ENCODE measurements at regions not wholly inside any gene's neighbourhood (a gene's known extent, or its start where the extent isn't known, plus 50 kb on each side); places are given as distances from the start of the nearest gene placed in this dataset.

- H3K36me3 ChIP-seq (ENCODE audit: control insufficient read depth, insufficient read depth, low read length) = no peaks in the 10 kb centered on the region
Observed at GRCh38 chr14:97344666-97345065, 547.5 kb downstream of the VRK1 start.

GRCh38 chr14:97346675-97347074, 549.5 kb downstream of the VRK1 start:
- Histone ChIP-seq H3K36me3 (ENCODE audit: control insufficient read depth, insufficient read depth, low read length) (no peaks in the 10 kb centered on the region), H3K4me1 (no peaks in the 10 kb centered on the region), H3K27me3 (ENCODE audit: control insufficient read depth, insufficient read depth, low read length) (no peaks in the 10 kb centered on the region), H2AFZ (no peak overlapping the region), H3K9me3 (ENCODE audit: control insufficient read depth, low read length) (no peaks in the 10 kb centered on the region), H3K9ac (no peak overlapping the region), H3K4me2 (ENCODE audit: low read length) (no peak overlapping the region), H3K4me3 (ENCODE audit: low read depth, low read length) (no peak overlapping the region), H3K79me2 (no peaks in the 10 kb centered on the region), H3K27ac (no peak overlapping the region)
- no peak for TF ChIP-seq CTCF (IDR thresholded peaks at IDR 0.05)

More at GRCh38 chr14:97344666-97345065, 547.5 kb downstream of the VRK1 start:
- H2AFZ ChIP-seq = no peak overlapping the region
- H3K4me3 ChIP-seq (ENCODE audit: low read depth, low read length) = no peak overlapping the region
- no peak for TF ChIP-seq CTCF (IDR thresholded peaks at IDR 0.05)
- H3K27ac ChIP-seq = no peak overlapping the region
- no peaks in the 10 kb centered on the region for H3K9me3 ChIP-seq (ENCODE audit: control insufficient read depth, low read length)
- no peaks in the 10 kb centered on the region for H3K4me1 ChIP-seq
- H3K79me2 ChIP-seq = no peaks in the 10 kb centered on the region
- H3K9ac ChIP-seq = no peak overlapping the region
- no peak overlapping the region for H3K4me2 ChIP-seq (ENCODE audit: low read length)
- no peaks in the 10 kb centered on the region for H3K27me3 ChIP-seq (ENCODE audit: control insufficient read depth, insufficient read depth, low read length)

- Histone ChIP-seq H3K4me2 (ENCODE audit: low read length) (no peak overlapping the region), H3K27ac (no peak overlapping the region), H3K27me3 (ENCODE audit: control insufficient read depth, insufficient read depth, low read length) (no peaks in the 10 kb centered on the region), H3K9ac (no peak overlapping the region), H3K4me3 (ENCODE audit: low read depth, low read length) (no peak overlapping the region), H3K36me3 (ENCODE audit: control insufficient read depth, insufficient read depth, low read length) (no peaks in the 10 kb centered on the region), H3K4me1 (no peaks in the 10 kb centered on the region), H3K79me2 (no peaks in the 10 kb centered on the region), H3K9me3 (ENCODE audit: control insufficient read depth, low read length) (no peaks in the 10 kb centered on the region), H2AFZ (no peak overlapping the region)
- no peak for TF ChIP-seq CTCF (IDR thresholded peaks at IDR 0.05)
Observed at GRCh38 chr14:97349463-97349862, 552.3 kb downstream of the VRK1 start.

- Histone ChIP-seq H3K27ac (no peak overlapping the region), H3K27me3 (ENCODE audit: control insufficient read depth, insufficient read depth, low read length) (no peaks in the 10 kb centered on the region), H3K4me3 (ENCODE audit: low read depth, low read length) (no peak overlapping the region), H3K36me3 (ENCODE audit: control insufficient read depth, insufficient read depth, low read length) (no peaks in the 10 kb centered on the region), H2AFZ (no peak overlapping the region), H3K4me2 (ENCODE audit: low read length) (no peak overlapping the region), H3K4me1 (no peaks in the 10 kb centered on the region), H3K9ac (no peak overlapping the region), H3K9me3 (ENCODE audit: control insufficient read depth, low read length) (no peaks in the 10 kb centered on the region), H3K79me2 (no peaks in the 10 kb centered on the region)
- TF ChIP-seq CTCF (IDR thresholded peaks at IDR 0.05) = no peak
Observed at GRCh38 chr14:97349946-97350345, 552.8 kb downstream of the VRK1 start.

- H3K4me3 ChIP-seq (ENCODE audit: low read depth, low read length) = no peak overlapping the region
- no peak for TF ChIP-seq CTCF (IDR thresholded peaks at IDR 0.05)
- no peak overlapping the region for H3K9ac ChIP-seq
- H3K27ac ChIP-seq = no peak overlapping the region
- H3K9me3 ChIP-seq (ENCODE audit: control insufficient read depth, low read length) = no peaks in the 10 kb centered on the region
- no peak overlapping the region for H3K4me2 ChIP-seq (ENCODE audit: low read length)
- no peaks in the 10 kb centered on the region for H3K4me1 ChIP-seq
- H2AFZ ChIP-seq = no peak overlapping the region
- no peaks in the 10 kb centered on the region for H3K27me3 ChIP-seq (ENCODE audit: control insufficient read depth, insufficient read depth, low read length)
- H3K79me2 ChIP-seq = no peaks in the 10 kb centered on the region
- no peaks in the 10 kb centered on the region for H3K36me3 ChIP-seq (ENCODE audit: control insufficient read depth, insufficient read depth, low read length)
Observed at GRCh38 chr14:97350415-97350814, 553.2 kb downstream of the VRK1 start.
